K562 (cell line): ENCODE measurements at regions not wholly inside any gene's neighbourhood (a gene's known extent, or its start where the extent isn't known, plus 50 kb on each side); places are given as distances from the start of the nearest gene placed in this dataset.

Experiments used
- ATAC-seq: fragments of 200-7000 bp; cut with Tn5 transposase; 3 replicates; pipeline ENCODE4 v1.9.1; 2020; ENCODE audit warnings: moderate library complexity
- BruUV-seq: library from RNA; stranded (reverse); fragments of 400-500 nt; replicated peaks from 2 replicates; lab custom pipeline; 2021; lab: Mats Ljungman, UMichigan
- CTCF ChIA-PET: fragments of 300-600 bp; formaldehyde crosslinking; extraction: SDS; loops from one replicate; lab custom pipeline; 2021; ENCODE audit warnings: low intra/inter-chr PET ratio; lab: Yijun Ruan, JAX
- POLR2A ChIA-PET: fragments of 300-600, 350-650 bp; sonication (Branson Sonifier 250); formaldehyde crosslinking; extraction: SDS; loops from one replicate; lab custom pipeline; 2021; ENCODE audit warnings: antibody characterized with exemption, inconsistent platforms; lab: Yijun Ruan, JAX
- DNase-seq, 4 experiments: peaks; one replicate each; pipeline versions ENCODE4 v3.0.0 to v3.0.0-alpha.2; 2011 to 2018; ENCODE audit warnings: low spot score in 3 of 4, mixed read lengths in 3 of 4; ENCODE audit errors: extremely low read depth in 1 of 4
- FAIRE-seq: peaks from 2 replicates; lab custom pipeline; 2011; peaks lifted over from hg19 to GRCh38; lab: Jason Lieb, UNC
- H2AFZ ChIP-seq: 2 replicates; pipeline ENCODE4 v1.6.0; 2011; ENCODE audit warnings: low read depth, low read length, control low read depth, inconsistent platforms
- H3K27ac ChIP-seq: fragments of 200-600 bp; 3 replicates; pipeline ENCODE4 v1.8.0; 2011; ENCODE audit warnings: low read depth, mild to moderate bottlenecking, control low read depth, inconsistent platforms, low read length, moderate library complexity, mixed read lengths; ENCODE audit errors: extremely low read depth
- H3K27me3 ChIP-seq, 2 experiments: fragments of 300-600 bp in 1 of 2; 2 replicates in 1 of 2; 3 replicates in 1 of 2; pipeline versions ENCODE4 v1.6.0 to v1.8.0; 2011; ENCODE audit warnings: inconsistent platforms in 2 of 2, low read length in 2 of 2, mild to moderate bottlenecking in 1 of 2, mixed read lengths in 1 of 2, moderate library complexity in 1 of 2; ENCODE audit not compliant: control insufficient read depth in 2 of 2, insufficient read depth in 2 of 2
- H3K36me3 ChIP-seq: fragments of 300-600 bp; 3 replicates; pipeline ENCODE4 v1.8.0; 2011; ENCODE audit warnings: mild to moderate bottlenecking, low read length, inconsistent platforms; ENCODE audit not compliant: control insufficient read depth, insufficient read depth
- H3K4me1 ChIP-seq, 2 experiments: fragments of 200-600 bp in 1 of 2; replicated peaks in 1 of 2; 2 replicates in 1 of 2; 3 replicates in 1 of 2; pipeline versions ENCODE4 v1.5.1 to v1.8.0; 2011; ENCODE audit warnings: inconsistent platforms in 2 of 2, low read length in 2 of 2, mild to moderate bottlenecking in 1 of 2, mixed read lengths in 1 of 2, moderate library complexity in 1 of 2; ENCODE audit not compliant: control insufficient read depth in 2 of 2, insufficient read depth in 2 of 2
- H3K4me2 ChIP-seq: 2 replicates; pipeline ENCODE4 v1.6.1; 2011; ENCODE audit warnings: low read length, control low read depth, inconsistent platforms, mixed read lengths; ENCODE audit not compliant: insufficient read depth
- H3K4me3 ChIP-seq: fragments of 200-600 bp; sonication (generic), shearing (Covaris generic); 2 replicates; pipeline ENCODE4 v1.5.1; 2016; ENCODE audit warnings: control low read depth, inconsistent platforms
- H3K79me2 ChIP-seq: fragments of 200-600 bp; 3 replicates; pipeline ENCODE4 v1.8.0; 2011; ENCODE audit warnings: low read length, inconsistent platforms; ENCODE audit not compliant: control insufficient read depth, insufficient read depth
- H3K9ac ChIP-seq, 2 experiments: 2 replicates each; pipeline versions ENCODE4 v1.6.0 to v1.6.1; 2011; ENCODE audit warnings: low read depth in 2 of 2, low read length in 2 of 2, control low read depth in 1 of 2, inconsistent platforms in 1 of 2, mild to moderate bottlenecking in 1 of 2, mixed read lengths in 1 of 2; ENCODE audit not compliant: insufficient read depth in 1 of 2
- H3K9me1 ChIP-seq: one replicate; pipeline ENCODE4 v1.6.0; 2011; ENCODE audit warnings: inconsistent platforms, mild to moderate bottlenecking, low read length, moderate library complexity; ENCODE audit not compliant: control insufficient read depth, insufficient read depth
- H3K9me3 ChIP-seq: replicated peaks from 2 replicates; pipeline ENCODE4 v1.5.1; 2011; ENCODE audit warnings: low read depth, low read length, inconsistent platforms; ENCODE audit not compliant: control insufficient read depth, insufficient read depth
- H4K20me1 ChIP-seq: replicated peaks from 2 replicates; pipeline ENCODE4 v1.6.1; 2011; ENCODE audit warnings: low read length, inconsistent platforms, mixed read lengths; ENCODE audit not compliant: control insufficient read depth, insufficient read depth
- BRCA1 ChIP-seq, 2 experiments: fragments of 450-650 bp in 1 of 2; sonication (generic) in 1 of 2; formaldehyde crosslinking in 1 of 2; IDR thresholded peaks; 2 replicates each; pipeline versions ENCODE4 v1.5.0 to v1.6.1; 2017 to 2020; ENCODE audit warnings: mild to moderate bottlenecking in 1 of 2, missing genetic modification reagents in 1 of 2
- SIN3A ChIP-seq, 2 experiments: fragments of 150-350 bp in 1 of 2; IDR thresholded peaks; 2 replicates each; pipeline ENCODE4 v1.6.1; 2011 to 2016; ENCODE audit warnings: borderline replicate concordance in 2 of 2, low read depth in 2 of 2, low read length in 2 of 2, mild to moderate bottlenecking in 2 of 2, moderate library complexity in 2 of 2; ENCODE audit not compliant: control insufficient read depth in 1 of 2
- ZBTB9 ChIP-seq: fragments of 450-650 bp; formaldehyde crosslinking; IDR thresholded peaks from 2 replicates; pipeline ENCODE4 v1.4.0; 2020; ENCODE audit warnings: mild to moderate bottlenecking, moderate library complexity
- ZNF311 ChIP-seq: fragments of 250-450 bp; sonication (Bioruptor Pico); IDR thresholded peaks from 2 replicates; pipeline ENCODE4 v1.4.0; 2020; ENCODE audit warnings: mild to moderate bottlenecking, moderate library complexity
- WGBS: fragments of 100-300 bp; shearing (Covaris generic); methylation state at CpG from one replicate; pipeline ENCODE4 v1.1.6; 2016; ENCODE audit warnings: low coverage, mixed read lengths; ENCODE audit not compliant: insufficient coverage; ENCODE audit errors: missing lambda C conversion rate; 5-methylcytosine and 5-hydroxymethylcytosine counted together
- in situ Hi-C: fragments of 300-500 bp; cut with MboI; formaldehyde crosslinking; loops from 4 replicates; pipeline ENCODE4 v1.15.0; 2018; ENCODE audit warnings: inconsistent platforms, mixed read lengths
- intact Hi-C: fragments of 100-400 bp; cut with micrococcal nuclease; formaldehyde crosslinking; loops from 2 replicates; pipeline ENCODE4 v1.14.2; 2022

GRCh38 chr11:123357990-123358827 lies 71.9 kb upstream of the GRAMD1B start:
- POLR2A ChIA-PET, result interaction anchor here (0.6 kb wide), 2 partner anchors 22 to 688 kb away, joined by 3 read pairs; no protein-coding TSS in a partner anchor
- BruUV-seq, result no TSS peak
- in situ Hi-C loops, result no loop called here
- H3K36me3 ChIP-seq, result no peaks in the 10 kb centered on the region
- H3K9ac ChIP-seq, result no peak overlapping the region
- H3K9me3 ChIP-seq, result no peaks in the 10 kb centered on the region
- no peak for ATAC-seq
- no peak overlapping the region for H3K4me3 ChIP-seq
- H3K4me2 ChIP-seq, result no peak overlapping the region
- CTCF ChIA-PET, result no interaction called here
- TF ChIP-seq BRCA1 (IDR thresholded peaks at IDR 0.05) (no peak), BRCA1 (CRISPR knock-in tag; IDR thresholded peaks at IDR 0.05) (no peak), SIN3A (IDR thresholded peaks at IDR 0.05; ENCODE audit: borderline replicate concordance in 2 of 2, control insufficient read depth in 1 of 2, low read depth in 2 of 2, low read length in 2 of 2) (no peak), ZBTB9 (CRISPR knock-in tag) (no peak), ZNF311 (CRISPR knock-in tag) (no peak)
- peaks cover 4 to 31% of the 10 kb centered on the region in 2 experiments; a peak in 3 of 5 replicates for H3K27me3 ChIP-seq
- no peaks in the 10 kb centered on the region; a peak in 1 of 5 replicates for H3K4me1 ChIP-seq
- no peak for DNase-seq
- no peak overlapping the region for H3K27ac ChIP-seq
- FAIRE-seq, result no peak
- intact Hi-C loops, result no loop called here
- under 1% methylated on average over 39 of the region's 58 CpGs for WGBS
- H3K79me2 ChIP-seq, result no peaks in the 10 kb centered on the region
- no peak overlapping the region for H2AFZ ChIP-seq
- no peaks in the 10 kb centered on the region for H3K9me1 ChIP-seq
- H4K20me1 ChIP-seq, result 0 out of 2 replicates have a peak, but pooled peaks cover 6% of the 10 kb centered on the region
